Body of pancreas (tissue), 4 donors: ENCODE measurements at regions not wholly inside any gene's neighbourhood (a gene's known extent, or its start where the extent isn't known, plus 50 kb on each side); places are given as distances from the start of the nearest gene placed in this dataset.

Experiments
- ATAC-seq: fragments of 150-250 bp; one replicate; pipeline ENCODE4 v1.9.1; 2016
- DNase-seq, 4 donors: peaks; one replicate each; pipeline ENCODE4 v3.0.0-alpha.2; 2019
- H3K27ac ChIP-seq, 4 donors: fragments of 200-600 bp; sonication (generic); 1 replicate in 3 of 4; 2 replicates in 1 of 4; pipeline versions ENCODE4 v1.5.1 to v1.6.1; 2016 to 2019; ENCODE audit warnings: mild to moderate bottlenecking in 1 of 4, mixed read lengths in 1 of 4, moderate library complexity in 1 of 4
- H3K27me3 ChIP-seq, 2 donors: fragments of 200-600 bp; sonication (generic); one replicate each; pipeline ENCODE4 v1.6.0; 2016; ENCODE audit warnings: mild to moderate bottlenecking in 1 of 2
- H3K36me3 ChIP-seq, 2 donors: fragments of 200-600 bp; sonication (generic); replicated peaks in 1 of 2; 2 replicates each; pipeline ENCODE4 v1.5.1; 2016; ENCODE audit warnings: low read depth in 2 of 2; ENCODE audit not compliant: insufficient read depth in 1 of 2
- H3K4me1 ChIP-seq: fragments of 200-600 bp; sonication (generic); one replicate; pipeline ENCODE4 v1.6.0; 2016
- H3K4me3 ChIP-seq, 2 donors: fragments of 200-600 bp; sonication (generic); 1 replicate in 1 of 2; 2 replicates in 1 of 2; pipeline ENCODE4 v1.5.1; 2016 to 2019
- H3K9me3 ChIP-seq, 3 donors: fragments of 200-600 bp; sonication (generic); 1 replicate in 2 of 3; 2 replicates in 1 of 3; pipeline ENCODE4 v1.5.1; 2016
- CTCF ChIP-seq, 7 experiments: fragments of 450-650 bp in 4 of 7; fragments of 200-600 bp in 3 of 7; sonication (generic) in 3 of 7; IDR thresholded peaks; one replicate each; pipeline ENCODE4 v1.5.1; 2016 to 2019; ENCODE audit warnings: antibody characterized with exemption in 7 of 7
- POLR2A ChIP-seq, 3 donors: fragments of 450-650 bp; IDR thresholded peaks; one replicate each; pipeline ENCODE4 v1.6.1; 2016; ENCODE audit warnings: antibody characterized with exemption in 3 of 3, mild to moderate bottlenecking in 2 of 3
- WGBS, 2 donors: methylation state at CpG; one replicate each; pipeline ENCODE4 v1.1.5; 2017; 5-methylcytosine and 5-hydroxymethylcytosine counted together
- intact Hi-C: fragments of 100-400 bp; cut with DNase I; formaldehyde crosslinking; loops from one replicate; pipeline ENCODE4 v1.15.1; 2023

- DNase-seq (no peak), ATAC-seq (no peak)
- H3K27ac ChIP-seq, result no peak overlapping the region
- no peaks in the 10 kb centered on the region for H3K4me1 ChIP-seq
- intact Hi-C loops, result no loop called here
- 21 to 39% methylated on average over 1 of the region's 1 CpG for WGBS, 2 donors
- no peaks in the 10 kb centered on the region for H3K9me3 ChIP-seq
- TF ChIP-seq CTCF (IDR thresholded peaks at IDR 0.05) (no peak), POLR2A (IDR thresholded peaks at IDR 0.05) (no peak)
- no peaks in the 10 kb centered on the region for H3K36me3 ChIP-seq
- H3K4me3 ChIP-seq, result no peak overlapping the region
- no peaks in the 10 kb centered on the region for H3K27me3 ChIP-seq
These were observed 722.6 kb downstream of the ARAP2 start for GRCh38 chr4:35521682-35522081.

- WGBS, 2 donors, result 60 to 61% methylated on average over 25 to 28 of the region's 28 CpGs
- ATAC-seq, result no peak
These were observed 718.9 kb downstream of the ARAP2 start for GRCh38 chr4:35525192-35525978.

GRCh38 chr4:35526456-35526855, 717.9 kb downstream of the ARAP2 start:
- DNase-seq (no peak), ATAC-seq (no peak)
- intact Hi-C loops, result no loop called here
- no peak overlapping the region for H3K4me3 ChIP-seq
- no peak overlapping the region for H3K27ac ChIP-seq
- H3K36me3 ChIP-seq, result no peaks in the 10 kb centered on the region
- no peaks in the 10 kb centered on the region for H3K4me1 ChIP-seq
- TF ChIP-seq CTCF (IDR thresholded peaks at IDR 0.05) (no peak), POLR2A (IDR thresholded peaks at IDR 0.05) (no peak)
- WGBS, 2 donors, result 75 to 87% methylated on average over 3 of the region's 3 CpGs
- no peaks in the 10 kb centered on the region for H3K27me3 ChIP-seq
- no peaks in the 10 kb centered on the region for H3K9me3 ChIP-seq

More at GRCh38 chr4:35525192-35525978, 718.9 kb downstream of the ARAP2 start:
- TF ChIP-seq CTCF (IDR thresholded peaks at IDR 0.05), result no peak
- no peak for TF ChIP-seq POLR2A (IDR thresholded peaks at IDR 0.05)
- Histone ChIP-seq H3K27ac (no peak overlapping the region), H3K27me3 (no peaks in the 10 kb centered on the region), H3K4me1 (no peaks in the 10 kb centered on the region), H3K36me3 (no peaks in the 10 kb centered on the region), H3K4me3 (no peak overlapping the region), H3K9me3 (no peaks in the 10 kb centered on the region)
- no peak for DNase-seq
- intact Hi-C loops, result no loop called here

- no peak for ATAC-seq
- no peaks in the 10 kb centered on the region for H3K27me3 ChIP-seq
- TF ChIP-seq CTCF (IDR thresholded peaks at IDR 0.05), result no peak
- TF ChIP-seq POLR2A (IDR thresholded peaks at IDR 0.05), result no peak
These were observed 709.4 kb downstream of the ARAP2 start for GRCh38 chr4:35534962-35535361.

GRCh38 chr4:35538807-35539206, 705.5 kb downstream of the ARAP2 start:
- 69 to 73% methylated on average over 4 of the region's 4 CpGs for WGBS, 2 donors
- no peak for ATAC-seq
- no peak overlapping the region for H3K27ac ChIP-seq

More at GRCh38 chr4:35534962-35535361, 709.4 kb downstream of the ARAP2 start:
- DNase-seq, result no peak
- H3K4me1 ChIP-seq, result no peaks in the 10 kb centered on the region
- 56 to 69% methylated on average over 5 of the region's 5 CpGs for WGBS, 2 donors
- no peak overlapping the region for H3K4me3 ChIP-seq
- intact Hi-C loops, result no loop called here
- H3K36me3 ChIP-seq, result no peaks in the 10 kb centered on the region
- no peak overlapping the region for H3K27ac ChIP-seq
- H3K9me3 ChIP-seq, result no peaks in the 10 kb centered on the region

More at GRCh38 chr4:35538807-35539206, 705.5 kb downstream of the ARAP2 start:
- TF ChIP-seq POLR2A (IDR thresholded peaks at IDR 0.05), result no peak
- no peak for TF ChIP-seq CTCF (IDR thresholded peaks at IDR 0.05)
- no peaks in the 10 kb centered on the region for H3K27me3 ChIP-seq
- DNase-seq, result no peak
- H3K4me1 ChIP-seq, result no peaks in the 10 kb centered on the region
- no peak overlapping the region for H3K4me3 ChIP-seq
- H3K9me3 ChIP-seq, result no peaks in the 10 kb centered on the region
- intact Hi-C loops, result no loop called here
- no peaks in the 10 kb centered on the region for H3K36me3 ChIP-seq
